ENCODE measurements at regions not wholly inside any gene's neighbourhood (a gene's known extent, or its start where the extent isn't known, plus 50 kb on each side); places are given as distances from the start of the nearest gene placed in this dataset.
A peak's percentile ranks its signal among the peaks of the same experiment; 100 is the strongest.

DNA sequence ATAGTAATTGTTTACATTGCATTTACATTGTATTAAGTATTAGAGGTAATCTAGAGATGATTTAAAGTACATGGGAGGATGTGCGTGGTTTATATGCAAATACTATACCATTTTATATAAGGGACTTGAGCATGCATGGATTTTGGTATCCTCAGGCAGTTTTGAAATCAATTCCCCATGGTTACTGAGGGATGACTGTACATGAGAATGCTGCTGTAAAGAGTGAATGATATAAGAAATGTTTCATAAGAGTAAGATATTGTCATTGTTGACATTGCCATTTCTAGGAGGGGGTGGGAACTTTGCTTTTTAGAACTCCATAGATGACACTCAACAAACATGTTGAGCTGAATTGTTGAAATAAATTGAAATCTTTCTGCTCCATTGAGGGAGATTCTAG is 185.0 kb downstream of the SEMA6A start:
- TF ChIP-seq, protein P1, sequence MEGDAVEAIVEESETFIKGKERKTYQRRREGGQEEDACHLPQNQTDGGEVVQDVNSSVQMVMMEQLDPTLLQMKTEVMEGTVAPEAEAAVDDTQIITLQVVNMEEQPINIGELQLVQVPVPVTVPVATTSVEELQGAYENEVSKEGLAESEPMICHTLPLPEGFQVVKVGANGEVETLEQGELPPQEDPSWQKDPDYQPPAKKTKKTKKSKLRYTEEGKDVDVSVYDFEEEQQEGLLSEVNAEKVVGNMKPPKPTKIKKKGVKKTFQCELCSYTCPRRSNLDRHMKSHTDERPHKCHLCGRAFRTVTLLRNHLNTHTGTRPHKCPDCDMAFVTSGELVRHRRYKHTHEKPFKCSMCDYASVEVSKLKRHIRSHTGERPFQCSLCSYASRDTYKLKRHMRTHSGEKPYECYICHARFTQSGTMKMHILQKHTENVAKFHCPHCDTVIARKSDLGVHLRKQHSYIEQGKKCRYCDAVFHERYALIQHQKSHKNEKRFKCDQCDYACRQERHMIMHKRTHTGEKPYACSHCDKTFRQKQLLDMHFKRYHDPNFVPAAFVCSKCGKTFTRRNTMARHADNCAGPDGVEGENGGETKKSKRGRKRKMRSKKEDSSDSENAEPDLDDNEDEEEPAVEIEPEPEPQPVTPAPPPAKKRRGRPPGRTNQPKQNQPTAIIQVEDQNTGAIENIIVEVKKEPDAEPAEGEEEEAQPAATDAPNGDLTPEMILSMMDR (conservative IDR thresholded peaks at IDR 0.05) = no peak
- no peak overlapping the region for H3K27ac ChIP-seq

DNA sequence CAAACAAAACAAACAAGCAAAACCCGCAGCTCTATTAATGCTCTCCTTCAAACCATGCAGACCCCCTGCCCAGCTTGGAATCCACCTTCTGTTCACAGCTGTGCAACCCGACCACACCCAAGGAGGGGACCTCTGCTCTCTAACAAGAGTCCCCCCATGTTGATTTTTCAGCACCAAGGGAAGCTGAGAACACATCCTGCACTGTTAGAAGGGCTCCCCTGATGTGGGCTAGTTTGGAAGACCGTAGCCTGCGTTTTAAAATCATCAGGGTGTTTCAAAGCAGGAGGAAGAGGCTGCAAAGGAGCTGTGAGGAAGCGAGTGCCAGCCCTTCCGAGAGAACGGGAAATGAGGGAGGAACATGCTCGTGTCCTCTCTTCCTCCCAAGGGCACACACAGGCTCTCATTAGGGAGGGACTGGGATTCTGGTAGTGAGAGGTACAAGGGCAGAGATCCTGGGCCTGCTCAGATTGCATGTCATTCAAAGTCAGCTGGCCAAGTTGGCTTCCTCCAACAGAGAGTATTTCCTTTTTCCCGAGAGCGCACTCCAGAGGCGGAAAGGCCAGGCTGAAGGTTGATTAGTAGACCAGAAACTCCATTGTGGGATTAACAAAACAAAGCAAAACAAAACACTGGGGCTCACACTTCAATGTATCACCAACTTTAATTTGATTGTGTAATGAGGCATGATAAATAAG is 185.9 kb downstream of the SEMA6A start:
- TF ChIP-seq, protein P1 (conservative IDR thresholded peaks at IDR 0.05) = no peak
- H3K27ac ChIP-seq = no peak overlapping the region

DNA sequence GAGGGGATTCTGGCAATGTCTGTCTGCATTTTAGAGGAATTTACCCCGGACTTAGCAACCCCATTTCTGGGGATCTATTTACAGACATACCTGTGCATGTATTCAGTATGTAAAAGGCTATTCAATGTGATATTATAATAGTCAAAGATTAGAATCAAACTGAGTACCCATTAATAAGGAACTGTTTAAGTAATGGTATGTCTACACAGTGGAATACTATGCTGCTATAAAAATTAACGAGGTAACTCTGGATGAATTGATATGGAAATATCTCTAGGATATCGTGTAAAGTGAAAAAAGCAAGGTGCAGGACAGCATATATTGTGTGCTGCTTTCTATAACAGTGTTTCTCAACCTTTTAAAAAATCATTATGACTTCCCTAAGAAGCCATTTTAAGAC is 186.9 kb downstream of the SEMA6A start:
- no peak overlapping the region for H3K27ac ChIP-seq
- TF ChIP-seq, protein P1 (conservative IDR thresholded peaks at IDR 0.05) = no peak

DNA sequence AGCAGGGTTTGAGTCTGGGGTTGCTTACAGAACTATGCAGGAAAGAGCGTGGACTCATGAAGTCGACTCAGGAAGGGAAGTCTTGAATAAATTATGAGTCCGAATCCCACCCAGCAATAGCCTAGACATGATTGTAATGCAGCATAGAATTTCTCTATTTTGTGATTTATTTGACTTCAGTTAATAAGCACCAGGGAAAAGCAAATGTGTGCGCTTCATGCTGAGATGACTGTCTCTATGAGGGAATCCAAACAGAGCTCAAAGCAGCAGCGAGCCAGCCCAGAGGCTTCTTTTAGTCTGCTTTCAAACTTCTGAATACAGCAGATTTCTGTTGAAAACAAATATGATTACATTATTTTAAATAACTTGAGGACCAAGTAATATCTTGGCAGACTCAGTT is 188.0 kb downstream of the SEMA6A start:
- no peak overlapping the region for H3K27ac ChIP-seq
- TF ChIP-seq, protein P1 (conservative IDR thresholded peaks at IDR 0.05) = no peak

DNA sequence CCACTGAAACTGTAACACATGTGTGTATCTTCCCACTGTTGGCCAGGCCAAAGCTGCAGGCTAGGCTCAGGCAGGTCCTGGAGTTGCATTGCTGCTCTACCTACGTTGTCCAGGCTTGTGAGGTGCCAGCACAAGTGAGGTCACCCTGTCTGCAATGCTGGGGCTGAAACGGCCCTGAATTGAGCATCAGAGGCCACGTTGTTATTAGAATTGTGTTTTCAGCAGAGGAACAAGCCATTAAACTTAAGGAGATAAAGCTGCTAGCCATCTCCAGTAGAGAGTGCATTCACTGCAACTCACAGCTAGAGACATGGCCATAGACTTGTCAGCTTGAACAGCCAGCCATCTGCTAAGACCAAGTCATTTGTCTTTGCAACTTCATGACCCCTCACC is 191.8 kb downstream of the SEMA6A start:
- TF ChIP-seq, protein P1 (conservative IDR thresholded peaks at IDR 0.05) = no peak

DNA sequence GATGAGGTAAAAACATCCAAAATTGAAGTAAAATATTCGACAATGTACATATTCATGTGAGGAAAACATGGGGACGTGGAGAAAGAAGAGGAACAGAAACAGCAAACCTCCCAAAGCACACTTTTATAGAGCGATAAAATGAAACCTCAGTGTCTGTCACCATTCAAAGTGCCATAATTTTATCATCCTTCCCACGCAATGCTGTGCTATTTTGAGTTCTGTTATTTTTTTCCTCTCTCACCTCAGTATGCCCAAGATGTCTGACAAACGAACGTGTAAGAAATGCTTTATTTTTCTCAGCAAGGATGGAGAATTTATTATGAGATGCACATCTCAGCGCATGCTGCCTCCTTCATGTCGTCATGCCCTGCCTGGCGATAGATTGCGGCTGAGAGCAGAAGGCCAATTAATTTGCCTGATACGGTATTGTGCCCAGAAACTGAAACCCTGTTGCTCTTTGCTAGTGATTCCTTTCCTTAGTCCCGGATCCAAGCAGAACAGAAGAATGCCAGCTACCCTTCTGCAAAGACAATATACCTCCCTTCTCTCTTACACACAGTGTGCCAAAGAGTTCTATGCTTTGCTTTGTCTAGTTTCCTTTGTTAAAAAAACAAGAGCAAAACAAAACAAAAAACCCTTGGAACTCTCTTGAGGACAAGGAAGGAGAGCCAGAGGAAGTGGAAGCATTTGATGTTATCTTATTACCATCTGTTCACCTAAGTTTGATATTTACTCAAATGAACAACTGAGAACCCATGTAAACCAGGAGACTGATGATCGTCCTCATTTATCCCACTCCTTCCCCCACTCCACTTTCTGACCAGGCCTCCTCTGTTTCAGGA is 192.4 kb downstream of the SEMA6A start:
- H3K27ac ChIP-seq = peak overlapping the region; percentile 50
- TF ChIP-seq, protein P1 (conservative IDR thresholded peaks at IDR 0.05) = no peak

More for the DNA sequence above, 191.8 kb downstream of the SEMA6A start:
- peak overlapping the region; percentile 50 for H3K27ac ChIP-seq

DNA sequence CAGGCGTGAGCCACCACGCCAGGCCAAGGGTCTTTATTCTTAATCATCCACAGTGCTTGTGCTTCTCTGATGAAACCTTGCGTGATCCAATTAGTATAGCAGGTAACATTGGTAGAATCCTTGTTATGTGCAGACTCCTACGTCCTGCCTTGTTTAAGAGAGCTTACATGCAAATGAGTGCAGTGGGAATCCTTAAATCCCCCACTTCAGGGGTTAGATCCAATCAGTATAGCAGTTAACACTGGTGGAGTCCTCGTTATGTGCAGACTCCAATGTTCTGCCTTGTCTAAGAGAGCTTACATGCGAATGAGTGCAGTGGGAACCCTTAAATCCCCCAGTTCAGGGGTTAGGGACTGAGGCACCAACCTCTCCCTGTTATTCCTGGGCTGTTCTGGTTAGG is 193.4 kb downstream of the SEMA6A start:
- TF ChIP-seq, protein P1 (conservative IDR thresholded peaks at IDR 0.05) = no peak
- peak overlapping the region; percentile 50; the same call in 1 of the 2 replicates for H3K27ac ChIP-seq
